SKM-1 (cell line): ENCODE measurements at regions not wholly inside any gene's neighbourhood (a gene's known extent, or its start where the extent isn't known, plus 50 kb on each side); places are given as distances from the start of the nearest gene placed in this dataset.

Source experiments
- DNase-seq: peaks from one replicate; lab custom pipeline; 2025; ENCODE audit not compliant: unreplicated experiment; lab: John Stamatoyannopoulos, UW

DNA sequence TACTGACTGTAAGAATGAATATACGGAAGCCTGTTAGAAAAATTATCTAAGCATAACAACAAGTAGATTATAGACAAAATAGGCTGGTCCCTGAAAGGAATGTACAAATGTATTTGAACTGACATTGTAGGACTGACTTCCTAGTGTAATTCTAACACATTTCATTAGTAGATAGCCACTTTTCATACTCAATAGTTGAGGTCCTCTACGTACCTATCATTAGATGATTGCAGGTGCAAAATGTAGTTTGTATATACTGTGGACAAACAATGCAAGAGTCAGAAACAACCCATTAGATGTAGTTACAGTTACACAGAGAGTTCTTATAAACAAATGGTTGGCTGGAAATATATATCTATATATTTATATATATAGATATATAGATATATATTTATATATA is 402.3 kb upstream of the SLITRK6 start:
- no peak for DNase-seq

DNA sequence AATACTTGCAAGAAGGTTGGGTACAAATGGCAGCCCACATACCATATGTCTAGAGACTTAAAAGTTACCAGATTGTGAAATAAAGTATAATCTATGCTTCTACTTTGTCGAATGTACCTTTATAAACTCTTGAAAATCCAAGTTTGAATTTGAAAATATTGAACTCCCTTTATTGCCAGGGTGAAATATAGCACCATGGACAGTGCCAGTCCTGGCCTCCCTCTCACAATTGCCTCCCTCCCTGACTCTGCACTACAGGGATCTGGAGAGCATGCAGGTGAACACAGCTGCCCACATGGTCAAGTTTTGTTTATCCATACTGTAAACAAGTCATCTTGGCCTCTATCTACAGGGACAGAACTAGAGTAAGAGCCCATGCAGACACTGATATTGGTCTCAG is 394.1 kb upstream of the SLITRK6 start:
- no peak for DNase-seq

DNA sequence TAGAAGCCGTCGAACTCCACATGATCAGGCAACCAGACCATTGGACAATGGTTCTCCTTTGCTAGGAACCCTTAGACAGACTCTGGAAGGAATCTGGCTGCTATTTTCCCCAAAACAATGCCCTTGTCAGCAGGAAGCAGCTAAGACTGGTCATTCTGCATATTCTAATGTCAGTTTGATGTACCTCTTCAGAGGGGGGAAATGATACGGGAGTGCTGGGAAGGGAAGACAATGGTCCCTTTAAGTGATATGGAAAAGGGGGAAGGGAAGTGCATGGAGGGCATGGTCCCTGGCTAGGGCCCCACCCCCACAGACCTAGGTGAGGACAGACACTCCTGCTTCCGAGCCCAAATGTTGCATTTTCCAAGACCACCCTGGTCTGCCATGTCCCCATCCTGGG is 389.0 kb upstream of the SLITRK6 start:
- DNase-seq, result no peak

DNA sequence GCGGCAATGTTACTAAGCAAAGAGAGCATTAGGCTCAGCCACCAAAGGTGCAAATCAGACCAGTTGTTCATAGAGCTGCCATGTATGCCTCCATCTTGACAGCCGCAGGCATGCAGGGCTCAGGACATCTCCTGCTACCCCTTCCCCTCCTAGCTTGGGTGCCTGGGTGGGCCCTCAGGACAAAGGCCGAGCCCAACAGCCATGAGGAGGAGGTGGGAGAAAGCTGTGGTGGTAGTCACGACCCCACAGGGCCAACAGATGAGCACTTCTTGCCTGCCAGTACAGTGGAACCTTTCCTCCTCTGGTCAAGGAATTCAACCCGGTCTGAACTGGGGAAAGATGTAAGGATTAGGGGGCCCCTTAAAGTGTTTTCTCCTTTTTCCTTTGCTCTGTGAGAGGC is 386.4 kb upstream of the SLITRK6 start:
- no peak for DNase-seq

DNA sequence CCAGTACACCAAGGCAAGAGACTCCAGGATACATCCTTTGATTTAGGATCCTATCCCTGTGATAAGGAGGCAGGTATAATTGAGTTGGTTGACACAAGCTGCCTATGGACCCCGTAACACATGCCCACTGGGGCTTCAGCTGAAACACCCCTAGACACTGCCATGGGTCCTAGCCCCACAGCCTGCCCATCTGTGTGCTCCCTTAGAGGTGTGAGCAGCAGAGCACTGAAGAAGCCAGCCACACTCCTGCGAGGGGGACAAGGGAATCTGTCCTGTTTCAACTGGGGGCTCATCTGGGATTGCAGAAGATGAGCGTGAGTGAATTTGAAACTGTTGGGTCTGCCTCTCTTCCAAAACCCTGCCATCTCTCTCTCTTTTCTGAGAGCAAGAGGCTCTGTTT is 385.9 kb upstream of the SLITRK6 start:
- no peak for DNase-seq

DNA sequence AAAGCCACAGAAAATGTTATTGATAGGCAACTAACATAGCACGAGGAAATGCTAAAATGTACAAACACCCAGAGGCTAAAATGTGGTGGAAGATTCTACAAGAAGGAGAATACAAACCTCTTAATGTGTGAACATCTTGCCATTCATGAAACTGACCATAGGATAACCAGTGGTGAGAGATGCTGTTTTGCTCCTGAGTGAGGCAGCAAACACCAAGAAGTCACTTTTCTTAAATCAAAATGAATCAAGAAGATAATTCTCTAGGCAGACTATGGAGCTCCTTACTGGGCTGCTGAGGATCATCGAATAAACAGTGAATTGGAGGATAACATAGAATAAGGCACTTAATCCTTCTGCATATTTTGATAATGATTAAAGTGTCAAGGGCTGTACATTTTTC is 375.4 kb upstream of the SLITRK6 start:
- DNase-seq, result no peak

DNA sequence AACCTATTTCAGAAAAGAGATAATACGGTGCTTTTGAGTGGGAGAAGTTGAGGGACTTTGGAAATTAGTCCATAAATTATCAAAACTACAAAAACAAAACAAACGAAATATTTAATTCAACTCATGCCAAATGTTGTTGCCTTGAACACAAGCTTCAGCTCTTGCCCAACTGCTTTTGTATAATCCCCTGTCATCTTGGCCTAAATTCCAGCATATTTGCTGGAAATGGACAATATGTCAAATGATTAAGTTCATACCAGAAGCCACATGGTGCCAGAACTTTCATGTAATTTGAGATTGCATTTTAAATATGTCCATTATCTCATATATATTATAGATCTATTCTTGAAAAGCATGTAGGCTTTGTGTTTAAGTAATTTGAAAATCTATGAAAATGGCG is 373.7 kb upstream of the SLITRK6 start:
- no peak for DNase-seq

DNA sequence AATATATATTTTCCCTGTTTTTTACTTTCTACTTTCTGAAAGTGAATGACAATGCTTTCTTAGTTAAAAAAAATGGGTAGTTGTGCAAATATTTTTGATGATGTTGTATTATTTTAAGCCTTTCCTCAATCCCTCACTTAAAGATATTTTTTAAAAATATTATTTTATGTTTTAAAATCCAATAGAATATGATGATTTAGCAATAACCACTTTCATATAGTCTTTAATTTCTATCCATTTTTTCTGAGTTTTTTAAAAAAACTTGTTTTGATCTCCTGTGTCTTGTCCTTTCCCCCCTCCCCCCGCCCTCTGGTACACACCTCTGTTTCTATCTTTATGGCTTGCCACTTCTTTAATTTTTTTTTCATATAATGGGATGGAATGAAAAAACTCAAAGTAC is 362.0 kb upstream of the SLITRK6 start:
- no peak for DNase-seq

DNA sequence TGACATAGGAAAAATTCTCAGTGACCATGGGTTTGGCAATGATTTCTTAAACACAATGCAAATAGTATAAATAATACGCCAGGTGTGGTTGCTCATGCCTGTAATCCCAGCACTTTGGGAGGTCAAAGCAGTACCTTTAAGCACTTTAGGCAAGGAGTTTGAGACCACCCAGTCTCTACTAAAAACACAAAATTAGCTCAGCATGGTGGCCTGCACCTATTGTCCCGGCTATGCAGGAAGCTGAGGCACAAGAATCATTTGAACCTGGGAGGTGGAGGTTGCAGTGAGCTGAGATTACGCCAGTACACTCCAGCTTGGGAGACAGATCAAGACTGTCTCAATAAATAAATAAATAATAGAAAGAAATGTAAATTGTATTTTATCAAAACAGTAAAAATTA is 356.5 kb upstream of the SLITRK6 start:
- no peak for DNase-seq

DNA sequence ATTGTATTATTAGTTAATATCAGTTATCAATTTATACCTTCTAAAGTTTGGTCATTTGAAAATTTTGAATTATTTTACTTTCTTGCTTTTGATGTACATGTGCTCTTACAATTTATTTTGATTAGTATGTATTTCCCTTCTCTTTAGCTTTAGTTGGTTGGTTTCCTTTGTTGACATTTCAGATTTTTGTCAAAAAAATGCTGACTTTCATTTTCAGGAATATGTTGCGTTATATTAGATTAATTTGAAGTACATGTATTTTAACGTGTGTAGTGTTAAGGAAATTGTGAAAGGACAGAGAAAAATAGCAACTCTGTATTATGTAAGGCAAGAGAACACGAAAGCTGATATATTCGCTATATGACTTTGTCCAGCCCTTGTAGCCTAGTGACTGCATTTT is 342.9 kb upstream of the SLITRK6 start:
- no peak for DNase-seq

DNA sequence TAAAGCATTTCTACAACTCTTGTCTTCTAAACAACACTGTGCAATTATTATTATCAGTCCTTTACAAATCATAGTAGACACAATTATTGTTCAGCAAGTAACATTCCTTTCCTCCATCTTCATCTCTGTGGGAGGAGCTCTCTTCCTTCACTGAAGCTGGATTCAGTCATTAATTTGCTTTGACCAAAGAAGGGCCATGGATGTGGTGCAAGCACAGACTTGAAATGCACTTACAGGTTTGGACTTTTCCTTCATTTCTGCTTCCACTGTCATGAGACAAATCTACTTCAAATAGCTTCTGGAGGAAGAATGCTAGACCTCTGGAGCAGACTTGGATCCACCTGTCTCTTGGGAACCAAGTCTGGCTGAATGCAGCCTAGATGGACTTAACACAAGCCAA is 336.6 kb upstream of the SLITRK6 start:
- DNase-seq, result no peak

DNA sequence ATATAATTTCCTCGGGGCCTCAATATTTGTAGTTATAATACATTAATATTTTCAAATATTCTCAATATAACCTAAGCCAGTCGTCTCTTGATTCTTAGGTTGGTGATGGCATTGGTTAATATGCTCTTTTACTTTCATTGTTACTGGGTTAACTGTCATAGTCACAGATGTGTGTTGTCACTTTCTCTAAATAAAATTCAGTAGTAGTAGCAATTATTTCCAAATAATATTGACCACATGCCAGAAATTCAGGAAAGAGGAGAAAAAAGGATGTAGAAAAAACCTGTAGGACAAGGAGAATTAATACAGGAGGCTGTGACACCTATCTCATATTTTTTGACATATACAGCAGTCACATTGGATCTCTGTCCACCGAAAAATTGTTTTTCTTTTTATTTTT is 322.7 kb upstream of the SLITRK6 start:
- no peak for DNase-seq

DNA sequence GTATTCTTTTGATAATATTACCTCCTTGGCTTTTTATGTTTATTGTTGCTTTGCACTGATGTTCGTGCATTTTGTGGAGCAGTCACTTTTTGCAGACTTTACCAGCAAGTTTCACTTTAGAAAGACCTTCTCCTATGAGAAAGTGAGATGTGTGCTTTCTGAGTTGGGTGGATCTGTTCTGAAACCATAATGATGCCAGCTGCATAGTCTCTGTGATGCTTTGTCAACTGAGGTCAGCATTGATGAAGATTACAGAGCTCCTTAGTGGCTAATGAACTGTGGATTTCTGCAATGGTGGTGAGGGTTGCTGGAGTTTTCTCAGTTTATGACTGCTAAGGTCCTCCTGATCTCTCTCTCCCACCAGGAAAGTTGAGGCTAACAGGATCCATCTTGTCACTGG is 309.9 kb upstream of the SLITRK6 start:
- DNase-seq, result no peak

DNA sequence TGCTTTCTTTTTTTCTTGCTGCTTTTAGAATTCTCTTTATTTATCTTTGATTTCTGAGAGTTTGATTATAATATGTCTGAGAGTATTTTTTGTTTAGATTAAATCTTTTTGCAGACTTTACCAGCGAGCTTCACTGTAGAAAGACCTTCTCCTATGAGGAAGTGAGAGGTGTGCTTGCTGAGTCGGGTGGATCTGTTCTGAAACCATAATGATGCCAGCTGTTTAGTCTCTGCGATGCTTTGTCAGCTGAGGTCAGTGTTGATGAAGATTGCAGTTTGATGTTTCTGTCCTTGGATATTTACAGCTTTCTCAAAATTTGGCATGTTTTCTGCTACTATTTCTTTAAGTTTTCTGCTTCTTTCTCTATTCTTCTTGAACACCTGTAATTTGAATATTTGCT is 309.1 kb upstream of the SLITRK6 start:
- no peak for DNase-seq

DNA sequence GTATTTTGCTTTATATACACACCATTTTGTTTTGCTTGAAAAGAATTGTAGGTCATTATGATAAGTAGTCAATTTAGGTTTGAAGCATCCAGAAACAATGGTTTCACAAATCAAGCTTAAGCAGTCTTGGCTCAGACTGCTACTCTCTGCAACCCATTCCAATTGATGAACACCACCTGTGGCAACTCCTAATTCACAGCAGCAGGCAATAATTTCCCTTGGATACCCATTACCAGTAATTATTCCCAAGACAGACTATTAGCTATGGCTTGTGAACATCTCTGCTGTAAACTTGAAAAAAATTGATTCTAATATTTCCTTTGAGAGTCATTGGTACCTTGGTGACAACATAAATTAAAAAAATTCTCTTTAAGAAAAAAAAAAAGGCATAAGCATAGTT is 299.3 kb upstream of the SLITRK6 start:
- DNase-seq, result no peak

DNA sequence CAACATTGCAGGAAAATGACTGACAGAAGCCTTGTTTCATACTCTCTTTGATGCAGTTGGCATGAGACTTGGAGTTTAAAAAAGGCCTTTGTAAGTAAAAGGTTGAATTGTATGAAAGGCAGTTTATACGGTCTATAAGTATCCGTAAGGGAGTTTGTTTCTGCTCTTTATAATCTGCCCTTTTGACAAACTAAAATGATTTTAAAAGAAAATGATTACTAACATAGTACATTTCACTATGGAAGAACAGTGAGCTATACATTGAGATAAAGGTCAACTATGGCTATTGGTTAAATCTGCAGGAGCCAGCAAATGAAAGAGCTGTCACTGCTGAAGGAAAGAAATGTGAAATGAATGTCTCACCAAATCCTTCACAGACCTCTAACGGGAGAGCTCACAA is 296.1 kb upstream of the SLITRK6 start:
- DNase-seq, result no peak

DNA sequence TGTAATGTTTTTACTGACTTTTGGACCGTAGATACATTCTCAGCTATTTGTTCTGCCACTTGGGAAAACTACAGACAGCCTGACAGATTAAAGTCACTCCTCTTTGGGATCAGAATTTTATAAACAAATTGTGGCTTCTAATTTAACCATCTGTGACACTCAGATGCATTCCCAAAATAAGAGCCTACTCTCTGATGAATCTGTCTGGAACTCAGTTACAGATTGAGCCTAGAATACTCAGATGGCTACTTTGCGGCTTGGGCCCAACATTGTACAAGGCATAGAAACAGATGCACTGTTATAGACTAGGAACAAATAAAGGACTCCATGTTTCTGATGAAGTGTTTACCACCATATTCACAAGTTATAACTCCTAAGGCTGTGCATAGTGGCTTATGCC is 291.0 kb upstream of the SLITRK6 start:
- no peak for DNase-seq

DNA sequence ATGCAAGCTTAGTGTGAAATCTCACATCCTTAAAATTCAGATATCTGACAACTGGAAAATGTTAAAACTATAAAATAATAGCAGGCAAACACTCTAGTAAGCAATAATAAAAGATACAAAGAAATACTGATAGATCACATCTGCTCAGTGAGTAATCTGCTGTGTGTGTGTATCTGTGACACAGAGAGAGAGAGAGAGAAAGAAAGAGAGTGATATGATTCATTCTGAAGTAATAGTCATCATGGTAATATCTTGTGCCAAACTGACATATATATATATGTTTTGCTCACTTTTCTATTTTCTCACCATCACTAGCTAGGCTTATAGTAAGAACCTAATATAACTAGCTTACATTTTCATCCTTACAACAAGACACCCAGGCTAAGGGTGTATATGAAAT is 288.0 kb upstream of the SLITRK6 start:
- DNase-seq, result no peak

DNA sequence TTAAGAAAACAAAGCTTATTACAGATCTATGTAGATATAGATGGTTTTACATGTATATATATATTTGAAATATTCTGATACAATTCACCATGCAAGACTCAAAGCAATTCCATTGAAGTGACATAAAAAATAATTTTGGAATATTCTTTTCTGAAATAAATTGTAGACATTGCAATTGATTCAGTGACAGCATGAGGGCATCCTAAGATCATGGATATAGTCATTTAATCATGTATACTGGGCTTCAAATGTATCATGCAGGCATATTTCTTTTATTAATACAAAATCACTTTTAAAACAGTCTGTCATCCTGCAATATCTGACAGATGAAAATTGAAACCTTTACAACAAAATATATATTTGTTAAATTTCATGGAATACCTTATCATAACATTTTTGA is 286.7 kb upstream of the SLITRK6 start:
- DNase-seq, result no peak

DNA sequence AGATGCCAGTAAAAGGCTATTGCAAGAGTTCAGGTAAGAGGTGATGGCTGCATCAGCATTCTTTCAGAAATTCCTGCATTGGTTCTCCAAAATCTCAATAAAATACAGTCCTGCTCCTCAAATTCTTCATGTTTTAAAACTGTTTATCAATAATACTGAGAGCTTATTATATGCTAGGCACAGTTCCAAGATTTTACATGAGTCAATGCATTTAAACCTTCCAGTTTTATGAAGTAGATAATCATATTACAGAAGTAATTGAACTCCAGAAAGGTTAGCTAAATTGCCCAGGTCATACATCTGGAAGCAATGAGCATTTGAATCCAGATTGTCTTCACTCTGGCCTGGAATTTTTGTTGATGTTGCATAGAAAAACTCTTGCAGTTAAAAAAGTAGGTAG is 282.9 kb upstream of the SLITRK6 start:
- DNase-seq, result no peak

DNA sequence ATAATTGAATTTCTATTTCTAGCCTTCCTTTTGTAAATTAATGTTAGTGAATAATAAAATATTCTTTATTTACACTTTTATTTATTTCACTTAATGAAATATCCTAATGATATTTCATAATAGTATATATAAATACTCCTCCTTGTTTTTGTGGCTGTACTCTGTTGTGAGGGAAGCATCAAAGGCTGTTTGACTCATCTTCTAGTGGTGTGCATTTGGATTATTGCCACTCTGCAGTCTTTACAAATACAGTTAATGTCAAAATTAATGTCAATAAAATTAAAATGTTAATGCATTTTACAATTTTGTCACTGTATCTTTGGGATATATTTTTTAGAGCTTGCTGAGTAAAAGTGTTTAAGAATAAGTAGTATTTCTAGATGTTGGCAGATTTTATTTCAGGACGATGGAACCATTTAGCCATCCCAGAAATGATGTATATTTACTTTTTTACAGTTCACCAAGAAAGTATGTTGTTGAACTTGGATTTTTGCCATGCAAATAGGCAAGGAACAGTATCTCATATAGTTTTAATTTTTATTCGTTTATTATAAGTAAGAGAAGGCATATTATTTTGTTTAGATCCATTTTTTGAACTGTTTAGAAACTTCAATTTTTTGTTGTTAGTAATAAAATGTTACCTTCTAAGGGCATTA is 281.2 kb upstream of the SLITRK6 start:
- DNase-seq, result no peak

DNA sequence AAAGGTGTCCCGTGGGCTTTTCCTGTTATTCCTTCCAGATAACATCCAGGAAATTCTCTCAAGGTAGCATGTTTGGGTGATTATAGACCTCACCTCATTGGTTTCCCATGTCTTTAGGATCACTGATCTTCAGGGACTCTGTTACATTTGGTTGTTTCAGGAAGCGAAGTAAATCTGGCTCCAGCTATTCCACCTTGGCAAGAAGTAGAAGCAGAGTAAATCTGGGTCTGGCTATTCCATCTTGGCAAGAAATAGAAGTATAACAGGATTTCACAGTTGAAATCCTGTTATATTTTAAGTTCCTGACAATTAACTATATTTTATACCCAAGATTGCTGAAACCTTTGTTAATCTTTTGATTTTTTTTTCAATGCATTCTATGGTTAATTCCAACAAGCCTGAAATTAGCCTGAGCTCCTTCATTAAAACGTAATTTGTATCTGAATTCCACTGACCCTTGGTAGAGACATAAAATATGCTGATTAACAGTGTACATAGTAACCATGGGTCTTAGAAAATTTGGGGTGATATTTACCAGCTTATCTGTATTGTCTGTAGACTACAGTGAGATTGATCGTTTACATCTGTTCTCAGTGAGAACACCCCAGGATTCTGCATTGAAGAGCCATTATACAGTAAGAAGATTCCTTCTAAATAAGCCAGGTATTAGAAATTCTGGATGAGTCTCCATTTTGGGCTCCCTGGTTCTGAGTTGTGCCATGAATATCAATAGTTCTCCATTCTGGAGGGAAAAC is 267.6 kb upstream of the SLITRK6 start:
- no peak for DNase-seq

DNA sequence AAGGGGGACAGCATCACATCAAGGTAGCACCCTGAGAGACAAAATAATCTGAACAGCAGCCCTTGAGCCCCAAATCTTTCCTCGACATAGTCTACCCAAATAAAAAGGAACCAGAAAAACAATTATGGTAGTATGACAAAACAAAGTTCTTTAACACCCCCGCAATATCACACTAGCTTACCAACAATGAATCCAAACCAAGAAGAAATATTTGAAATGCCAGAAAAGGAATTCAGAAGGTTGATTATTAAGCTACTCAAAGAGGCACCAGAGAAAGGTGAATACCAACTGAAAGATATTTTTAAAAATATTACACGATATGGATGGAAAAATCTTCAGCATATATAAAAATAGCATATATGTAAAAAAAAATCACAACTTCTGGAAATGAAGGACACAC is 252.9 kb upstream of the SLITRK6 start:
- DNase-seq, result no peak
